DMS53 treated with DMSO at 0.1 percent for 48 hours (cell line): ENCODE measurements at regions not wholly inside any gene's neighbourhood (a gene's known extent, or its start where the extent isn't known, plus 50 kb on each side); places are given as distances from the start of the nearest gene placed in this dataset.
A peak's percentile ranks its signal among the peaks of the same experiment; 100 is the strongest.
"Not testable (repeated sequence)": the region's sequence is repeated elsewhere in the genome, so short reads cannot be mapped to it uniquely, and the experiment has no call there.

ENCODE experiments used
- DNase-seq: peaks from one replicate; lab custom pipeline; 2025; ENCODE audit not compliant: unreplicated experiment; lab: John Stamatoyannopoulos, UW

GRCh38 chrX:55981603-55982002 is 250.6 kb upstream of the KLF8 start:
- DNase-seq, result no peak

- DNase-seq, result no peak
Measured at GRCh38 chrX:55996649-55997048, 235.5 kb upstream of the KLF8 start.

GRCh38 chrX:56000174-56000573 is 232.0 kb upstream of the KLF8 start:
- no peak for DNase-seq

GRCh38 chrX:56000729-56001128 is 231.4 kb upstream of the KLF8 start:
- no peak for DNase-seq

- DNase-seq, result peak; percentile 51
Measured at GRCh38 chrX:56025872-56026571, 206.1 kb upstream of the KLF8 start.

GRCh38 chrX:56026815-56027214 is 205.3 kb upstream of the KLF8 start:
- peak; percentile 71 for DNase-seq

GRCh38 chrX:56029188-56029587 is 203.0 kb upstream of the KLF8 start:
- DNase-seq, result peak; percentile 33

GRCh38 chrX:56029691-56030090 is 202.5 kb upstream of the KLF8 start:
- peak; percentile 19 for DNase-seq

GRCh38 chrX:56031409-56031808 is 200.7 kb upstream of the KLF8 start:
- no peak for DNase-seq

GRCh38 chrX:56033495-56034180 is 198.5 kb upstream of the KLF8 start:
- no peak for DNase-seq

GRCh38 chrX:56052673-56053330 is 179.4 kb upstream of the KLF8 start:
- DNase-seq, result not testable (repeated sequence)

GRCh38 chrX:56057325-56057724 is 174.8 kb upstream of the KLF8 start:
- no peak for DNase-seq

- DNase-seq, result no peak
Measured at GRCh38 chrX:56066016-56066415, 166.1 kb upstream of the KLF8 start.

GRCh38 chrX:56068274-56068758 is 163.8 kb upstream of the KLF8 start:
- DNase-seq, result peak; percentile 0

- DNase-seq, result no peak
Measured at GRCh38 chrX:56069299-56069931, 162.7 kb upstream of the KLF8 start.

GRCh38 chrX:56089376-56089775 is 142.8 kb upstream of the KLF8 start:
- no peak for DNase-seq

- DNase-seq, result no peak
Measured at GRCh38 chrX:56099271-56099670, 132.9 kb upstream of the KLF8 start.

- no peak for DNase-seq
Measured at GRCh38 chrX:56107320-56107719, 124.8 kb upstream of the KLF8 start.

GRCh38 chrX:56113785-56114436 is 118.2 kb upstream of the KLF8 start:
- DNase-seq, result no peak

- DNase-seq, result no peak
Measured at GRCh38 chrX:56114437-56114787, 117.7 kb upstream of the KLF8 start.

- DNase-seq, result no peak
Measured at GRCh38 chrX:56120242-56120641, 111.9 kb upstream of the KLF8 start.
